ENCODE measurements at regions not wholly inside any gene's neighbourhood (a gene's known extent, or its start where the extent isn't known, plus 50 kb on each side); places are given as distances from the start of the nearest gene placed in this dataset.

- TF ChIP-seq, protein P1, sequence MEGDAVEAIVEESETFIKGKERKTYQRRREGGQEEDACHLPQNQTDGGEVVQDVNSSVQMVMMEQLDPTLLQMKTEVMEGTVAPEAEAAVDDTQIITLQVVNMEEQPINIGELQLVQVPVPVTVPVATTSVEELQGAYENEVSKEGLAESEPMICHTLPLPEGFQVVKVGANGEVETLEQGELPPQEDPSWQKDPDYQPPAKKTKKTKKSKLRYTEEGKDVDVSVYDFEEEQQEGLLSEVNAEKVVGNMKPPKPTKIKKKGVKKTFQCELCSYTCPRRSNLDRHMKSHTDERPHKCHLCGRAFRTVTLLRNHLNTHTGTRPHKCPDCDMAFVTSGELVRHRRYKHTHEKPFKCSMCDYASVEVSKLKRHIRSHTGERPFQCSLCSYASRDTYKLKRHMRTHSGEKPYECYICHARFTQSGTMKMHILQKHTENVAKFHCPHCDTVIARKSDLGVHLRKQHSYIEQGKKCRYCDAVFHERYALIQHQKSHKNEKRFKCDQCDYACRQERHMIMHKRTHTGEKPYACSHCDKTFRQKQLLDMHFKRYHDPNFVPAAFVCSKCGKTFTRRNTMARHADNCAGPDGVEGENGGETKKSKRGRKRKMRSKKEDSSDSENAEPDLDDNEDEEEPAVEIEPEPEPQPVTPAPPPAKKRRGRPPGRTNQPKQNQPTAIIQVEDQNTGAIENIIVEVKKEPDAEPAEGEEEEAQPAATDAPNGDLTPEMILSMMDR (conservative IDR thresholded peaks at IDR 0.05; ENCODE audit: low read depth, low read length), result no peak
- no peak for TF ChIP-seq EZH2 (IDR thresholded peaks at IDR 0.05; ENCODE audit: low read length, unreplicated experiment)
Measured at GRCh38 chr4:23516716-23517115, 373.1 kb downstream of the PPARGC1A start.

All from PC-3 (cell line).